HFFc6 (cell line): ENCODE measurements at regions not wholly inside any gene's neighbourhood (a gene's known extent, or its start where the extent isn't known, plus 50 kb on each side); places are given as distances from the start of the nearest gene placed in this dataset.

ENCODE experiments used
- DNase-seq: peaks from one replicate; pipeline ENCODE4 v3.0.0-alpha.2; 2018
- H3K27ac Mint-ChIP-seq: 2 replicates; pipeline ENCODE4 v1.8.0; 2020; ENCODE audit warnings: mild to moderate bottlenecking, mixed read lengths
- H3K27me3 Mint-ChIP-seq: 2 replicates; pipeline ENCODE4 v1.8.0; 2021; ENCODE audit warnings: mild to moderate bottlenecking, moderate library complexity, mixed read lengths; ENCODE audit not compliant: insufficient read depth
- H3K36me3 Mint-ChIP-seq: 2 replicates; pipeline ENCODE4 v1.8.0; 2021; ENCODE audit warnings: low read depth, mixed read lengths
- H3K4me1 Mint-ChIP-seq: 2 replicates; pipeline ENCODE4 v1.8.0; 2020; ENCODE audit warnings: low read depth, mixed read lengths
- H3K4me3 Mint-ChIP-seq: 2 replicates; pipeline ENCODE4 v1.8.0; 2020; ENCODE audit warnings: mild to moderate bottlenecking, moderate library complexity, mixed read lengths
- H3K9me3 Mint-ChIP-seq: 2 replicates; pipeline ENCODE4 v1.8.0; 2020; ENCODE audit warnings: mild to moderate bottlenecking, mixed read lengths
- CTCF ChIP-seq: fragments of 200-600 bp; sonication (generic); IDR thresholded peaks from 2 replicates; pipeline ENCODE4 v1.5.0; 2021; ENCODE audit warnings: antibody characterized with exemption, mild to moderate bottlenecking

- Mint-ChIP-seq H3K9me3 (peaks cover 21% of the 10 kb centered on the region), H3K4me1 (no peaks in the 10 kb centered on the region), H3K4me3 (no peak overlapping the region), H3K36me3 (no peaks in the 10 kb centered on the region), H3K27ac (no peak overlapping the region), H3K27me3 (no peaks in the 10 kb centered on the region)
- no peak for DNase-seq
- no peak for TF ChIP-seq CTCF
Observed at GRCh38 chr6:19028201-19028600, 641.1 kb downstream of the RNF144B start.

GRCh38 chr6:19032591-19033295, 645.6 kb downstream of the RNF144B start:
- Mint-ChIP-seq H3K4me3 (no peak overlapping the region), H3K4me1 (no peaks in the 10 kb centered on the region), H3K27me3 (no peaks in the 10 kb centered on the region), H3K27ac (no peak overlapping the region), H3K9me3 (peaks cover 25% of the 10 kb centered on the region), H3K36me3 (no peaks in the 10 kb centered on the region)
- no peak for TF ChIP-seq CTCF
- DNase-seq, result no peak

GRCh38 chr6:19033683-19034082, 646.5 kb downstream of the RNF144B start:
- Mint-ChIP-seq H3K27ac (no peak overlapping the region), H3K4me3 (no peak overlapping the region), H3K9me3 (peaks cover 33% of the 10 kb centered on the region), H3K27me3 (no peaks in the 10 kb centered on the region), H3K36me3 (no peaks in the 10 kb centered on the region), H3K4me1 (no peaks in the 10 kb centered on the region)
- TF ChIP-seq CTCF, result no peak
- no peak for DNase-seq

GRCh38 chr6:19034986-19035385, 647.8 kb downstream of the RNF144B start:
- Mint-ChIP-seq H3K4me1 (no peaks in the 10 kb centered on the region), H3K36me3 (no peaks in the 10 kb centered on the region), H3K4me3 (no peak overlapping the region), H3K27ac (no peak overlapping the region), H3K9me3 (peaks cover 36% of the 10 kb centered on the region), H3K27me3 (no peaks in the 10 kb centered on the region)
- TF ChIP-seq CTCF, result no peak
- no peak for DNase-seq

- no peak for TF ChIP-seq CTCF
- Mint-ChIP-seq H3K4me3 (no peak overlapping the region), H3K4me1 (no peaks in the 10 kb centered on the region), H3K9me3 (peaks cover 36% of the 10 kb centered on the region), H3K36me3 (no peaks in the 10 kb centered on the region), H3K27ac (no peak overlapping the region), H3K27me3 (no peaks in the 10 kb centered on the region)
- no peak for DNase-seq
Observed at GRCh38 chr6:19035461-19036195, 648.5 kb downstream of the RNF144B start.
